ENCODE measurements at regions not wholly inside any gene's neighbourhood (a gene's known extent, or its start where the extent isn't known, plus 50 kb on each side); places are given as distances from the start of the nearest gene placed in this dataset.

DNA sequence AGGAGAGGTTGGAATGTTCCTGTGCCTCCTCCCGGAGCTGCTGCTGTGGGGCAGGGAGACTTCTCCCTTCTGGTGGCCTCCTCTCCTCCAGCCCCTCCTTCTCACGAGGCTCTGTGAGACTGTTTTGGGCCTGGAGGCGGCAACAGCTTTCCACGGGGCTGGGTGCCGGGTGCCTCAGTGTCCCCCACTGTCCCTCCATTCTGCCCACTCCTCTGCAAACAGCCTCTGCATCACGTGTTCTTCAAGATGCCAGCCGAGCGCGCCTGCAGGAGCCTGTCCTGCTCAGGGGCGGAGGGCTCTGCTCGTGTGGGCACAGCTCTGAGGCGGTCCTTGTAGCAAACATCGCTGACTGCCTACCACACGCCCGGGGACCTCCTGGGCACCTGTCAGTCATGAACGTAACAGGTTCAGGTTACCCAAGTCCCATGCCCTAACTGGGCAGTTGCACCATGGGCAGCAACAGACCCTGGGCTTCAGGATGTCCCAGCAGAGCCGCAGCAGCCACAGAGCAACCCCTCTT is 70.8 kb downstream of the RRM2 start:
- TF ChIP-seq, protein P1, sequence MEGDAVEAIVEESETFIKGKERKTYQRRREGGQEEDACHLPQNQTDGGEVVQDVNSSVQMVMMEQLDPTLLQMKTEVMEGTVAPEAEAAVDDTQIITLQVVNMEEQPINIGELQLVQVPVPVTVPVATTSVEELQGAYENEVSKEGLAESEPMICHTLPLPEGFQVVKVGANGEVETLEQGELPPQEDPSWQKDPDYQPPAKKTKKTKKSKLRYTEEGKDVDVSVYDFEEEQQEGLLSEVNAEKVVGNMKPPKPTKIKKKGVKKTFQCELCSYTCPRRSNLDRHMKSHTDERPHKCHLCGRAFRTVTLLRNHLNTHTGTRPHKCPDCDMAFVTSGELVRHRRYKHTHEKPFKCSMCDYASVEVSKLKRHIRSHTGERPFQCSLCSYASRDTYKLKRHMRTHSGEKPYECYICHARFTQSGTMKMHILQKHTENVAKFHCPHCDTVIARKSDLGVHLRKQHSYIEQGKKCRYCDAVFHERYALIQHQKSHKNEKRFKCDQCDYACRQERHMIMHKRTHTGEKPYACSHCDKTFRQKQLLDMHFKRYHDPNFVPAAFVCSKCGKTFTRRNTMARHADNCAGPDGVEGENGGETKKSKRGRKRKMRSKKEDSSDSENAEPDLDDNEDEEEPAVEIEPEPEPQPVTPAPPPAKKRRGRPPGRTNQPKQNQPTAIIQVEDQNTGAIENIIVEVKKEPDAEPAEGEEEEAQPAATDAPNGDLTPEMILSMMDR (IDR thresholded peaks at IDR 0.05) = no peak
- TF ChIP-seq POLR2A (IDR thresholded peaks at IDR 0.05) = no peak

All from right lobe of liver (tissue), 4 donors.